ENCODE measurements at regions not wholly inside any gene's neighbourhood (a gene's known extent, or its start where the extent isn't known, plus 50 kb on each side); places are given as distances from the start of the nearest gene placed in this dataset.

GRCh38 chr12:130084359-130084758 lies 77.9 kb upstream of the FZD10 start:
- Histone ChIP-seq H3K4me3 (ENCODE audit: low read depth, low read length) (no peak overlapping the region), H3K4me1 (no peaks in the 10 kb centered on the region), H3K9me3 (ENCODE audit: control insufficient read depth, low read length) (no peaks in the 10 kb centered on the region), H2AFZ (no peak overlapping the region), H3K27ac (no peak overlapping the region), H3K27me3 (ENCODE audit: control insufficient read depth, insufficient read depth, low read length) (no peaks in the 10 kb centered on the region), H3K79me2 (no peaks in the 10 kb centered on the region), H3K4me2 (ENCODE audit: low read length) (no peak overlapping the region), H3K36me3 (ENCODE audit: control insufficient read depth, insufficient read depth, low read length) (no peaks in the 10 kb centered on the region), H3K9ac (no peak overlapping the region)
- TF ChIP-seq, protein P1, sequence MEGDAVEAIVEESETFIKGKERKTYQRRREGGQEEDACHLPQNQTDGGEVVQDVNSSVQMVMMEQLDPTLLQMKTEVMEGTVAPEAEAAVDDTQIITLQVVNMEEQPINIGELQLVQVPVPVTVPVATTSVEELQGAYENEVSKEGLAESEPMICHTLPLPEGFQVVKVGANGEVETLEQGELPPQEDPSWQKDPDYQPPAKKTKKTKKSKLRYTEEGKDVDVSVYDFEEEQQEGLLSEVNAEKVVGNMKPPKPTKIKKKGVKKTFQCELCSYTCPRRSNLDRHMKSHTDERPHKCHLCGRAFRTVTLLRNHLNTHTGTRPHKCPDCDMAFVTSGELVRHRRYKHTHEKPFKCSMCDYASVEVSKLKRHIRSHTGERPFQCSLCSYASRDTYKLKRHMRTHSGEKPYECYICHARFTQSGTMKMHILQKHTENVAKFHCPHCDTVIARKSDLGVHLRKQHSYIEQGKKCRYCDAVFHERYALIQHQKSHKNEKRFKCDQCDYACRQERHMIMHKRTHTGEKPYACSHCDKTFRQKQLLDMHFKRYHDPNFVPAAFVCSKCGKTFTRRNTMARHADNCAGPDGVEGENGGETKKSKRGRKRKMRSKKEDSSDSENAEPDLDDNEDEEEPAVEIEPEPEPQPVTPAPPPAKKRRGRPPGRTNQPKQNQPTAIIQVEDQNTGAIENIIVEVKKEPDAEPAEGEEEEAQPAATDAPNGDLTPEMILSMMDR (IDR thresholded peaks at IDR 0.05), result no peak

- H3K4me2 ChIP-seq (ENCODE audit: low read length), result no peak overlapping the region
- no peak overlapping the region for H2AFZ ChIP-seq
- H3K9ac ChIP-seq, result no peak overlapping the region
- no peaks in the 10 kb centered on the region for H3K79me2 ChIP-seq
- H3K4me1 ChIP-seq, result no peaks in the 10 kb centered on the region
- no peaks in the 10 kb centered on the region for H3K36me3 ChIP-seq (ENCODE audit: control insufficient read depth, insufficient read depth, low read length)
- H3K27me3 ChIP-seq (ENCODE audit: control insufficient read depth, insufficient read depth, low read length), result no peaks in the 10 kb centered on the region
- no peak overlapping the region for H3K27ac ChIP-seq
- TF ChIP-seq, protein P1 (IDR thresholded peaks at IDR 0.05), result no peak
- H3K4me3 ChIP-seq (ENCODE audit: low read depth, low read length), result no peak overlapping the region
- no peaks in the 10 kb centered on the region for H3K9me3 ChIP-seq (ENCODE audit: control insufficient read depth, low read length)
These were observed 76.0 kb upstream of the FZD10 start for GRCh38 chr12:130086248-130086647.

DNA sequence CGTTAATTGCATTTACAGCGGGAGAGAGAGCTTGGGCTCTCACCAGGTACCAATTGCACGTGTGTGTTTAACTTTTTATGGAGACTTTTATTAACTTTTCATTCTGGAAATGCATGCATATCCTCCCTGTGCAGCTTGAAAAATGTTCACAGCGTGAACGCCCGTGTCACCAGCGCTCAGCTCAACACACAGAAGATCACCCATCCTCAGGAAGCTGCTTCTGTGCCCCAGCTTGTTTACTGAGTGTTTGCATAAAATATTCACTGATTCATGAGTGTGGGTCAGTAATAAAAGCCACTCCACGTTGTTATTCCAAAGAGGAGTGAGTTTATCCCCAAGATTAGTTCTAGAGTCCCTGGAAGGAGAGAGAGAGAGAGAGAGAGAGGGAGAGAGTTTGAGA lies 75.5 kb upstream of the FZD10 start:
- H3K4me1 ChIP-seq, result no peaks in the 10 kb centered on the region
- H3K27me3 ChIP-seq (ENCODE audit: control insufficient read depth, insufficient read depth, low read length), result no peaks in the 10 kb centered on the region
- H3K9ac ChIP-seq, result no peak overlapping the region
- TF ChIP-seq, protein P1 (IDR thresholded peaks at IDR 0.05), result no peak
- no peak overlapping the region for H3K27ac ChIP-seq
- H3K4me2 ChIP-seq (ENCODE audit: low read length), result no peak overlapping the region
- no peaks in the 10 kb centered on the region for H3K36me3 ChIP-seq (ENCODE audit: control insufficient read depth, insufficient read depth, low read length)
- no peak overlapping the region for H2AFZ ChIP-seq
- H3K79me2 ChIP-seq, result no peaks in the 10 kb centered on the region
- no peak overlapping the region for H3K4me3 ChIP-seq (ENCODE audit: low read depth, low read length)
- H3K9me3 ChIP-seq (ENCODE audit: control insufficient read depth, low read length), result no peaks in the 10 kb centered on the region

DNA sequence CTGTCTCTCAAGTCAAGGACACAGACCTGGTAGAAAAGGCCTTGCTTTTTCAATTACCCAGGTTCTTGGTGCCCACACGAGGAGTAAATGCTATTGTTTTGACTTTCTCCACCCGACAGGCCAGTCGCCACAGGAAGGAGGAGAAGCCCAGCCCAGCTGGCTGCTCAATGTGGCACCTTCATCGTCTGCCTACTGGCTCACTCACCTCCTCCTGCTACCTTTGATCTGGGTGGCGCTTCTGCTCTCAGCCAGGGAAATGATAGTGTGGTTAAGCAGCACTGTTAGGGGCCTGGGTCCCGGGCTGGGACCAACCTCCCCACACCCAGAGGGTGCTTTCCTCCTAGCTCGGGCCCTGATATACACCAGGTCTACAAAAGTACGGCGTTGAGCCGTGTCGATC lies 75.0 kb upstream of the FZD10 start:
- H3K4me1 ChIP-seq, result no peaks in the 10 kb centered on the region
- no peaks in the 10 kb centered on the region for H3K36me3 ChIP-seq (ENCODE audit: control insufficient read depth, insufficient read depth, low read length)
- no peak overlapping the region for H2AFZ ChIP-seq
- no peak overlapping the region for H3K9ac ChIP-seq
- no peak overlapping the region for H3K4me3 ChIP-seq (ENCODE audit: low read depth, low read length)
- no peaks in the 10 kb centered on the region for H3K9me3 ChIP-seq (ENCODE audit: control insufficient read depth, low read length)
- no peaks in the 10 kb centered on the region for H3K79me2 ChIP-seq
- H3K4me2 ChIP-seq (ENCODE audit: low read length), result no peak overlapping the region
- TF ChIP-seq, protein P1 (IDR thresholded peaks at IDR 0.05), result no peak
- no peaks in the 10 kb centered on the region for H3K27me3 ChIP-seq (ENCODE audit: control insufficient read depth, insufficient read depth, low read length)
- H3K27ac ChIP-seq, result no peak overlapping the region

- Histone ChIP-seq H3K9me3 (ENCODE audit: control insufficient read depth, low read length) (no peaks in the 10 kb centered on the region), H3K27ac (no peak overlapping the region), H3K4me3 (ENCODE audit: low read depth, low read length) (no peak overlapping the region), H3K79me2 (no peaks in the 10 kb centered on the region), H3K4me2 (ENCODE audit: low read length) (no peak overlapping the region), H3K27me3 (ENCODE audit: control insufficient read depth, insufficient read depth, low read length) (no peaks in the 10 kb centered on the region), H2AFZ (no peak overlapping the region), H3K4me1 (no peaks in the 10 kb centered on the region), H3K9ac (no peak overlapping the region), H3K36me3 (ENCODE audit: control insufficient read depth, insufficient read depth, low read length) (no peaks in the 10 kb centered on the region)
- TF ChIP-seq, protein P1 (IDR thresholded peaks at IDR 0.05), result no peak
These were observed 73.8 kb upstream of the FZD10 start for GRCh38 chr12:130088504-130088903.
